SK-N-SH treated with all-trans-retinoic acid at 6 μM for 48 hours (cell line): ENCODE measurements at regions not wholly inside any gene's neighbourhood (a gene's known extent, or its start where the extent isn't known, plus 50 kb on each side); places are given as distances from the start of the nearest gene placed in this dataset.

ENCODE experiments used
- ATAC-seq: fragments of 200-7000 bp; cut with Tn5 transposase; 3 replicates; pipeline ENCODE4 v1.9.1; 2020; ENCODE audit warnings: mild to moderate bottlenecking, moderate library complexity
- ARNTL ChIP-seq: fragments of 450-650 bp; formaldehyde crosslinking; IDR thresholded peaks from 2 replicates; pipeline ENCODE4 v1.5.0; 2020; ENCODE audit warnings: low read depth, mild to moderate bottlenecking, moderate library complexity, borderline replicate concordance
- BACH2 ChIP-seq: fragments of 250-450 bp; sonication (Bioruptor Pico); IDR thresholded peaks from 2 replicates; pipeline ENCODE4 v1.9.0; 2021; ENCODE audit warnings: mild to moderate bottlenecking, borderline replicate concordance
- CREB5 ChIP-seq: fragments of 250-450 bp; sonication (Bioruptor Pico); IDR thresholded peaks from 2 replicates; pipeline ENCODE4 v1.5.1; 2020; ENCODE audit warnings: low read depth, mild to moderate bottlenecking, moderate library complexity
- CSDC2 ChIP-seq: fragments of 250-450 bp; sonication (Bioruptor Pico); IDR thresholded peaks from 2 replicates; pipeline ENCODE4 v1.5.0; 2020; ENCODE audit warnings: mild to moderate bottlenecking, moderate library complexity
- ESRRG ChIP-seq: fragments of 250-450 bp; sonication (Bioruptor Pico); IDR thresholded peaks from 2 replicates; pipeline ENCODE4 v1.6.1; 2021; ENCODE audit warnings: mild to moderate bottlenecking
- GLIS3 ChIP-seq: fragments of 250-450 bp; sonication (Bioruptor Pico); IDR thresholded peaks from 2 replicates; pipeline ENCODE4 v1.5.0; 2020; ENCODE audit warnings: mild to moderate bottlenecking, moderate library complexity
- OSR1 ChIP-seq: fragments of 250-450 bp; sonication (Bioruptor Pico); IDR thresholded peaks from 2 replicates; pipeline ENCODE4 v1.8.0; 2022; ENCODE audit warnings: moderate library complexity, mild to moderate bottlenecking, inconsistent platforms
- PPARA ChIP-seq: fragments of 250-450 bp; sonication (Bioruptor Pico); IDR thresholded peaks from 2 replicates; pipeline ENCODE4 v1.5.0; 2020; ENCODE audit warnings: mild to moderate bottlenecking, borderline replicate concordance
- RARB ChIP-seq: fragments of 250-450 bp; sonication (Bioruptor Pico); IDR thresholded peaks from 2 replicates; pipeline ENCODE4 v1.8.0; 2021; ENCODE audit warnings: mild to moderate bottlenecking, moderate library complexity
- SNAI2 ChIP-seq: fragments of 250-450 bp; sonication (Bioruptor Pico); IDR thresholded peaks from 2 replicates; pipeline ENCODE4 v1.5.0; 2020; ENCODE audit warnings: mild to moderate bottlenecking, moderate library complexity
- TCF4 ChIP-seq: fragments of 250-450 bp; sonication (Bioruptor Pico); IDR thresholded peaks from 2 replicates; pipeline ENCODE4 v1.8.0; 2021; ENCODE audit warnings: mild to moderate bottlenecking, moderate library complexity, borderline replicate concordance
- TOX ChIP-seq: fragments of 250-450 bp; sonication (Bioruptor Pico); IDR thresholded peaks from 2 replicates; pipeline ENCODE4 v1.8.0; 2021; ENCODE audit warnings: mild to moderate bottlenecking, moderate library complexity, borderline replicate concordance
- ZC3H10 ChIP-seq: fragments of 250-450 bp; sonication (Bioruptor Pico); IDR thresholded peaks from 2 replicates; pipeline ENCODE4 v1.5.1; 2021; ENCODE audit warnings: mild to moderate bottlenecking, moderate library complexity
- ZFP3 ChIP-seq: fragments of 250-450 bp; sonication (Bioruptor Pico); IDR thresholded peaks from 2 replicates; pipeline ENCODE4 v1.5.0; 2020; ENCODE audit warnings: mild to moderate bottlenecking, moderate library complexity
- ZNF565 ChIP-seq: fragments of 450-650 bp; formaldehyde crosslinking; conservative IDR thresholded peaks from 2 replicates; pipeline ENCODE4 v1.5.0; 2020; ENCODE audit warnings: low read depth, mild to moderate bottlenecking, moderate library complexity
- ZNF70 ChIP-seq: fragments of 450-650 bp; formaldehyde crosslinking; IDR thresholded peaks from 2 replicates; pipeline ENCODE4 v1.5.0; 2020; ENCODE audit warnings: mild to moderate bottlenecking, moderate library complexity
- ZNF8 ChIP-seq: fragments of 450-650 bp; formaldehyde crosslinking; IDR thresholded peaks from 2 replicates; pipeline ENCODE4 v1.5.0; 2020; ENCODE audit warnings: mild to moderate bottlenecking, moderate library complexity
- TF ChIP-seq, protein P1 (sequence below): fragments of 250-450 bp; sonication (Bioruptor Pico); IDR thresholded peaks from 2 replicates; pipeline ENCODE4 v1.5.0; 2020; ENCODE audit warnings: mild to moderate bottlenecking, moderate library complexity
- TF ChIP-seq, protein P2 (sequence below): fragments of 250-450 bp; sonication (Bioruptor Pico); IDR thresholded peaks from 2 replicates; pipeline ENCODE4 v1.5.1; 2021; ENCODE audit warnings: mild to moderate bottlenecking, moderate library complexity

GRCh38 chr4:15130441-15130840, 128.2 kb downstream of the CPEB2 start:
- no peak for ATAC-seq
- TF ChIP-seq GLIS3 (CRISPR knock-in tag): no peak

- TF ChIP-seq OSR1 (no peak), ARNTL (CRISPR knock-in tag) (no peak)
- TF ChIP-seq, protein P1, sequence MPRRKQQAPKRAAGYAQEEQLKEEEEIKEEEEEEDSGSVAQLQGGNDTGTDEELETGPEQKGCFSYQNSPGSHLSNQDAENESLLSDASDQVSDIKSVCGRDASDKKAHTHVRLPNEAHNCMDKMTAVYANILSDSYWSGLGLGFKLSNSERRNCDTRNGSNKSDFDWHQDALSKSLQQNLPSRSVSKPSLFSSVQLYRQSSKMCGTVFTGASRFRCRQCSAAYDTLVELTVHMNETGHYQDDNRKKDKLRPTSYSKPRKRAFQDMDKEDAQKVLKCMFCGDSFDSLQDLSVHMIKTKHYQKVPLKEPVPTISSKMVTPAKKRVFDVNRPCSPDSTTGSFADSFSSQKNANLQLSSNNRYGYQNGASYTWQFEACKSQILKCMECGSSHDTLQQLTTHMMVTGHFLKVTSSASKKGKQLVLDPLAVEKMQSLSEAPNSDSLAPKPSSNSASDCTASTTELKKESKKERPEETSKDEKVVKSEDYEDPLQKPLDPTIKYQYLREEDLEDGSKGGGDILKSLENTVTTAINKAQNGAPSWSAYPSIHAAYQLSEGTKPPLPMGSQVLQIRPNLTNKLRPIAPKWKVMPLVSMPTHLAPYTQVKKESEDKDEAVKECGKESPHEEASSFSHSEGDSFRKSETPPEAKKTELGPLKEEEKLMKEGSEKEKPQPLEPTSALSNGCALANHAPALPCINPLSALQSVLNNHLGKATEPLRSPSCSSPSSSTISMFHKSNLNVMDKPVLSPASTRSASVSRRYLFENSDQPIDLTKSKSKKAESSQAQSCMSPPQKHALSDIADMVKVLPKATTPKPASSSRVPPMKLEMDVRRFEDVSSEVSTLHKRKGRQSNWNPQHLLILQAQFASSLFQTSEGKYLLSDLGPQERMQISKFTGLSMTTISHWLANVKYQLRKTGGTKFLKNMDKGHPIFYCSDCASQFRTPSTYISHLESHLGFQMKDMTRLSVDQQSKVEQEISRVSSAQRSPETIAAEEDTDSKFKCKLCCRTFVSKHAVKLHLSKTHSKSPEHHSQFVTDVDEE (CRISPR knock-in tag): no peak
- no peak for ATAC-seq
Measured at GRCh38 chr4:15131551-15131950, 129.3 kb downstream of the CPEB2 start.

DNA sequence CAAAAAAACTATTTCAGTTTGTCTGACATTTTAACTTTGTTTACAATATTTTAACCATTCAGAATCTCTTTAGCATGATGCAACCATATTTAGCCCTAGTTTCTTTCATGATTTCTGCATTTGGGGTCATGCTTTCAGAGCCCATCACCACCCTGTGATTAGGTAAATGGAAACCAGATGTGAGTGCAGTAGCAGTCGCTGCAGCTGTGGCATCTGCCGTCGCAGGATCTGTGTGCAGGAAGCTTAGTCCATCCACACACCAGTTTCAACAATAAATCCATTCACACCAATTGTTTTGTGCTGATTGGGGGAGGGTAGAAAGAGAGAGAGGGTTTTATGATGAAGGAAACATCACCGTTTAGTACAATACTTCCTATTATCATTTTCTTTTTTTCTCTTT, 130.5 kb downstream of the CPEB2 start:
- no peak for TF ChIP-seq ESRRG (CRISPR knock-in tag)
- TF ChIP-seq TCF4 (CRISPR knock-in tag): peak; percentile 95
- TF ChIP-seq, protein P1 (CRISPR knock-in tag): peak; percentile 72; the same call in 1 of the 2 replicates
- TF ChIP-seq, all 23 proteins: peak for 2
- ATAC-seq: peak; percentile 20; the same call in 1 of the 3 replicates

DNA sequence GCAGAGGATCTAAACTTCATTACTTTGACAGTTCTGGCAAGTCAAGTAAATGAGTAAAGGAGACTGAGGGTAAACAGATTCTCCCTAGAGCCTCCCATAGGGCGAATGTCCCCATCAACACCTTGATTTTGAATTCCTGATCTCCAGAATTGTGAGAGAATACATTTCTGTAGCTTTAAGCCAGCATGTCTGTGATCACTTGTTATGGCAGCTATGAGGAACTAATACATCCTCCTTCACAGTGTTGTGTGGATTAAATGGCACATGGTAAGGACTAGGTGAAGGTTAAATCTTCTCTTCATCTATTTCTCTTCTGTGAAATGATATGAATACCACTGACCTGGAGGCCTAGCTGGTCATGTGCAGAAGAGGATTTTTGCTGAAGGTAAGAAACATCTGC, 137.3 kb downstream of the CPEB2 start:
- no peak for TF ChIP-seq GLIS3 (CRISPR knock-in tag)
- TF ChIP-seq, protein P2, sequence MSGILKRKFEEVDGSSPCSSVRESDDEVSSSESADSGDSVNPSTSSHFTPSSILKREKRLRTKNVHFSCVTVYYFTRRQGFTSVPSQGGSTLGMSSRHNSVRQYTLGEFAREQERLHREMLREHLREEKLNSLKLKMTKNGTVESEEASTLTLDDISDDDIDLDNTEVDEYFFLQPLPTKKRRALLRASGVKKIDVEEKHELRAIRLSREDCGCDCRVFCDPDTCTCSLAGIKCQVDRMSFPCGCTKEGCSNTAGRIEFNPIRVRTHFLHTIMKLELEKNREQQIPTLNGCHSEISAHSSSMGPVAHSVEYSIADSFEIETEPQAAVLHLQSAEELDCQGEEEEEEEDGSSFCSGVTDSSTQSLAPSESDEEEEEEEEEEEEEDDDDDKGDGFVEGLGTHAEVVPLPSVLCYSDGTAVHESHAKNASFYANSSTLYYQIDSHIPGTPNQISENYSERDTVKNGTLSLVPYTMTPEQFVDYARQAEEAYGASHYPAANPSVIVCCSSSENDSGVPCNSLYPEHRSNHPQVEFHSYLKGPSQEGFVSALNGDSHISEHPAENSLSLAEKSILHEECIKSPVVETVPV (CRISPR knock-in tag): no peak
- no peak for TF ChIP-seq OSR1
- TF ChIP-seq, protein P1 (CRISPR knock-in tag): no peak
- no peak for TF ChIP-seq SNAI2 (CRISPR knock-in tag)
- TF ChIP-seq CSDC2 (CRISPR knock-in tag): no peak
- TF ChIP-seq TOX: no peak
- TF ChIP-seq ZC3H10 (CRISPR knock-in tag): no peak
- TF ChIP-seq BACH2 (CRISPR knock-in tag): no peak
- TF ChIP-seq CREB5 (CRISPR knock-in tag): no peak
- no peak for TF ChIP-seq ZNF70 (CRISPR knock-in tag)
- no peak for TF ChIP-seq RARB (CRISPR knock-in tag)
- TF ChIP-seq PPARA (CRISPR knock-in tag): no peak
- no peak for TF ChIP-seq ZNF565 (CRISPR knock-in tag)
- TF ChIP-seq ZNF8 (CRISPR knock-in tag): no peak
- TF ChIP-seq ZFP3 (CRISPR knock-in tag): no peak
- ATAC-seq: no peak
